CD4-positive, alpha-beta memory T cell (primary cell): ENCODE measurements at regions not wholly inside any gene's neighbourhood (a gene's known extent, or its start where the extent isn't known, plus 50 kb on each side); places are given as distances from the start of the nearest gene placed in this dataset.
"Not testable (repeated sequence)": the region's sequence is repeated elsewhere in the genome, so short reads cannot be mapped to it uniquely, and the experiment has no call there.

Experiments
- CTCF ChIA-PET: fragments of 350-600 bp; sonication (Branson Sonifier 250); formaldehyde crosslinking; loops from one replicate; lab custom pipeline; 2021; ENCODE audit warnings: inconsistent platforms; ENCODE audit not compliant: partially characterized antibody; lab: Charles Lee
- POLR2A ChIA-PET: fragments of 350-600 bp; sonication (Branson Sonifier 250); formaldehyde crosslinking; loops from one replicate; lab custom pipeline; 2021; ENCODE audit not compliant: partially characterized antibody; lab: Charles Lee
- DNase-seq, 5 donors: peaks; one replicate each; pipeline versions ENCODE4 v3.0.0 to v3.0.0-alpha.2; 2020 to 2022; ENCODE audit warnings: mixed read lengths in 1 of 5
- H3K27ac ChIP-seq: one replicate; pipeline ENCODE4 v1.7.0; 2013; ENCODE audit warnings: low read depth, low read length
- H3K27me3 ChIP-seq: 2 replicates; pipeline ENCODE4 v1.7.0; 2013; ENCODE audit warnings: mild to moderate bottlenecking, low read length, moderate library complexity; ENCODE audit not compliant: insufficient read depth
- H3K36me3 ChIP-seq: 2 replicates; pipeline ENCODE4 v1.7.0; 2013; ENCODE audit warnings: mild to moderate bottlenecking, low read length, moderate library complexity; ENCODE audit not compliant: insufficient read depth
- H3K4me1 ChIP-seq: 2 replicates; pipeline ENCODE4 v1.7.0; 2013; ENCODE audit warnings: mild to moderate bottlenecking, low read length, moderate library complexity; ENCODE audit not compliant: insufficient read depth
- H3K4me3 ChIP-seq, 2 donors: one replicate each; pipeline ENCODE4 v1.7.0; 2013; ENCODE audit warnings: low read length in 2 of 2, mild to moderate bottlenecking in 1 of 2
- H3K9me3 ChIP-seq, 2 donors: one replicate each; pipeline ENCODE4 v1.7.0; 2013; ENCODE audit warnings: low read length in 2 of 2, control low read depth in 1 of 2; ENCODE audit not compliant: control insufficient read depth in 1 of 2
- H3K27ac Mint-ChIP-seq, 7 donors: one replicate each; pipeline ENCODE4 v1.8.0; 2020 to 2021; ENCODE audit warnings: mixed read lengths in 7 of 7, mild to moderate bottlenecking in 6 of 7, inconsistent platforms in 3 of 7, moderate library complexity in 3 of 7
- H3K27me3 Mint-ChIP-seq, 2 donors: one replicate each; pipeline ENCODE4 v1.8.0; 2020 to 2021; ENCODE audit warnings: mixed read lengths in 2 of 2
- H3K36me3 Mint-ChIP-seq, 2 donors: one replicate each; pipeline ENCODE4 v1.8.0; 2020 to 2021; ENCODE audit warnings: mixed read lengths in 2 of 2, inconsistent platforms in 1 of 2, mild to moderate bottlenecking in 1 of 2
- H3K4me1 Mint-ChIP-seq, 4 donors: one replicate each; pipeline ENCODE4 v1.8.0; 2020 to 2021; ENCODE audit warnings: mixed read lengths in 4 of 4, mild to moderate bottlenecking in 1 of 4
- H3K4me3 Mint-ChIP-seq, 8 donors: one replicate each; pipeline ENCODE4 v1.8.0; 2020 to 2021; ENCODE audit warnings: mixed read lengths in 8 of 8, mild to moderate bottlenecking in 7 of 8, moderate library complexity in 6 of 8, inconsistent platforms in 3 of 8
- H3K9me3 Mint-ChIP-seq, 8 donors: one replicate each; pipeline ENCODE4 v1.8.0; 2020 to 2021; ENCODE audit warnings: mixed read lengths in 8 of 8, mild to moderate bottlenecking in 5 of 8, inconsistent platforms in 3 of 8, moderate library complexity in 1 of 8
- intact Hi-C: fragments of 100-400 bp; cut with micrococcal nuclease; formaldehyde crosslinking; loops from one replicate; pipeline ENCODE4 v1.15.1; 2023

DNA sequence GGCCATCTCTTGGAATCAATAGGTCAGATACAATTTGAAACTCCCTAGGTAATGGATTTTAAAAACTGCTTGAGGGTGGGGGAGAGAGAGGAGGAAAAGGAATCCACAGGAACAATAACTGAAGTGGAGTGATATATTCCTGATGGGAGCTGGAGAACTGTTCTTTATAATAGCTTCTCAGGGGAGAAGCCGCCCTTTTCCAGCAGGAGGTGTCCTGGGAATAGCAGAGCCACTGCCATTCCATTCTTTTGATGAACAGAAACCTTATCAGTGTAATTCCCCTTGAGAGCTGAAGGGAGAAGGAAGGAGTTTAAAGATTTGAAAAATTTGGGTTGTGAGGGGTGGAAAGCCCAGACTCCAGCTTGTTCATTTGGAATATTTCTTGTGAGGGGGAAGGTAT lies 504.9 kb upstream of the DPH6 start:
- no peaks in the 10 kb centered on the region for H3K9me3 ChIP-seq
- intact Hi-C loops = no loop called here
- H3K4me3 ChIP-seq = no peak overlapping the region
- no peak overlapping the region for H3K27ac ChIP-seq
- no peaks in the 10 kb centered on the region for H3K4me1 ChIP-seq
- CTCF ChIA-PET = no interaction called here
- H3K27me3 Mint-ChIP-seq = no peaks in the 10 kb centered on the region
- H3K27ac Mint-ChIP-seq = no peak overlapping the region
- no peaks in the 10 kb centered on the region for H3K36me3 Mint-ChIP-seq
- no peak for DNase-seq
- no peaks in the 10 kb centered on the region for H3K36me3 ChIP-seq
- peaks cover 0 to 7% (median 3%) of the 10 kb centered on the region in 8 donors for H3K9me3 Mint-ChIP-seq
- no peaks in the 10 kb centered on the region for H3K4me1 Mint-ChIP-seq
- no peaks in the 10 kb centered on the region for H3K27me3 ChIP-seq
- POLR2A ChIA-PET = no interaction called here
- no peak overlapping the region for H3K4me3 Mint-ChIP-seq

GRCh38 chr15:36052641-36053040 lies 506.7 kb upstream of the DPH6 start:
- H3K36me3 Mint-ChIP-seq, CTCF ChIA-PET, H3K4me1 ChIP-seq, H3K27ac ChIP-seq, H3K9me3 Mint-ChIP-seq, H3K4me3 ChIP-seq, H3K4me1 Mint-ChIP-seq, H3K27ac Mint-ChIP-seq, DNase-seq, H3K27me3 Mint-ChIP-seq, H3K4me3 Mint-ChIP-seq, H3K36me3 ChIP-seq, POLR2A ChIA-PET, H3K27me3 ChIP-seq, intact Hi-C loops, H3K9me3 ChIP-seq: not testable (repeated sequence)

- Mint-ChIP-seq H3K27ac (no peak overlapping the region), H3K9me3 (peaks cover 0 to 8% (median 3%) of the 10 kb centered on the region in 8 donors), H3K36me3 (no peaks in the 10 kb centered on the region), H3K4me1 (no peaks in the 10 kb centered on the region), H3K4me3 (no peak overlapping the region), H3K27me3 (no peaks in the 10 kb centered on the region)
- CTCF ChIA-PET = no interaction called here
- Histone ChIP-seq H3K9me3 (no peaks in the 10 kb centered on the region), H3K27ac (no peak overlapping the region), H3K4me3 (no peak overlapping the region), H3K4me1 (no peaks in the 10 kb centered on the region), H3K27me3 (no peaks in the 10 kb centered on the region), H3K36me3 (no peaks in the 10 kb centered on the region)
- POLR2A ChIA-PET = no interaction called here
- DNase-seq = no peak
- intact Hi-C loops = no loop called here
Measured at GRCh38 chr15:36053746-36054145, 507.8 kb upstream of the DPH6 start.

DNA sequence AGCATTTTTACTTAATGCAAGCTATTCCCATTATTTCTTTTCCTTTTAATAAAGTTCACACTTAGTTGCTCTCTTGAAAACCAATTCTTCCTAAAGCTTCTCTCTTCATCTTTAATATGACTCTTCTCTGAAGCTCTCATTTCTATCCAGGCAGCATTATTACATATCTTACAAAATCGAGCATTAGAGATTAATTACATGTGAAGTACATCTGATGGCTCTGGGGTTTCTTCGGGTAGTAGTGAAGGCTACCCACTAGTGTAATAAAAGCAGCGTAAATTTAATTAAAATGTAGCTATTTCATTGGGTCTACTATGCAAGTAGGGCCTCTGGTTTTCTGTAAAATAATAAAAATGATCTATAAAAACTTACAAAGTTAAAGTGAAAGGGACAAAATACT lies 513.6 kb upstream of the DPH6 start:
- H3K9me3 Mint-ChIP-seq = peaks cover 0 to 4% (median 0%) of the 10 kb centered on the region in 8 donors
- no peak overlapping the region for H3K4me3 Mint-ChIP-seq
- H3K27ac Mint-ChIP-seq = no peak overlapping the region
- H3K27me3 Mint-ChIP-seq = no peaks in the 10 kb centered on the region
- intact Hi-C loops = no loop called here
- Histone ChIP-seq H3K4me1 (no peaks in the 10 kb centered on the region), H3K4me3 (no peak overlapping the region), H3K27ac (no peak overlapping the region), H3K36me3 (no peaks in the 10 kb centered on the region), H3K9me3 (no peaks in the 10 kb centered on the region), H3K27me3 (no peaks in the 10 kb centered on the region)
- no peak for DNase-seq
- CTCF ChIA-PET = no interaction called here
- POLR2A ChIA-PET = no interaction called here
- H3K36me3 Mint-ChIP-seq = no peaks in the 10 kb centered on the region
- no peaks in the 10 kb centered on the region for H3K4me1 Mint-ChIP-seq

GRCh38 chr15:36062357-36062756 lies 516.4 kb upstream of the DPH6 start:
- no peak for DNase-seq
- Histone ChIP-seq H3K9me3 (no peaks in the 10 kb centered on the region), H3K36me3 (no peaks in the 10 kb centered on the region), H3K4me3 (no peak overlapping the region), H3K27me3 (no peaks in the 10 kb centered on the region), H3K4me1 (no peaks in the 10 kb centered on the region), H3K27ac (no peak overlapping the region)
- Mint-ChIP-seq H3K27me3 (no peaks in the 10 kb centered on the region), H3K4me3 (no peak overlapping the region), H3K27ac (no peak overlapping the region), H3K4me1 (no peaks in the 10 kb centered on the region), H3K9me3 (peaks cover 0 to 4% (median 0%) of the 10 kb centered on the region in 8 donors), H3K36me3 (no peaks in the 10 kb centered on the region)
- intact Hi-C loops = no loop called here
- POLR2A ChIA-PET = no interaction called here
- CTCF ChIA-PET = no interaction called here

- H3K4me3 Mint-ChIP-seq = no peak overlapping the region
- no peaks in the 10 kb centered on the region for H3K36me3 ChIP-seq
- no peaks in the 10 kb centered on the region for H3K36me3 Mint-ChIP-seq
- no peak overlapping the region for H3K27ac Mint-ChIP-seq
- H3K27ac ChIP-seq = no peak overlapping the region
- no peaks in the 10 kb centered on the region for H3K27me3 Mint-ChIP-seq
- ChIA-PET CTCF (no interaction called here), POLR2A (no interaction called here)
- no peaks in the 10 kb centered on the region for H3K27me3 ChIP-seq
- H3K9me3 ChIP-seq = no peaks in the 10 kb centered on the region
- H3K4me3 ChIP-seq = no peak overlapping the region
- DNase-seq = no peak
- intact Hi-C loops = no loop called here
- H3K4me1 ChIP-seq = no peaks in the 10 kb centered on the region
- H3K4me1 Mint-ChIP-seq = no peaks in the 10 kb centered on the region
- peaks cover 0 to 2% (median 0%) of the 10 kb centered on the region in 8 donors for H3K9me3 Mint-ChIP-seq
Measured at GRCh38 chr15:36066757-36067156, 512.7 kb upstream of the CDIN1 start.

DNA sequence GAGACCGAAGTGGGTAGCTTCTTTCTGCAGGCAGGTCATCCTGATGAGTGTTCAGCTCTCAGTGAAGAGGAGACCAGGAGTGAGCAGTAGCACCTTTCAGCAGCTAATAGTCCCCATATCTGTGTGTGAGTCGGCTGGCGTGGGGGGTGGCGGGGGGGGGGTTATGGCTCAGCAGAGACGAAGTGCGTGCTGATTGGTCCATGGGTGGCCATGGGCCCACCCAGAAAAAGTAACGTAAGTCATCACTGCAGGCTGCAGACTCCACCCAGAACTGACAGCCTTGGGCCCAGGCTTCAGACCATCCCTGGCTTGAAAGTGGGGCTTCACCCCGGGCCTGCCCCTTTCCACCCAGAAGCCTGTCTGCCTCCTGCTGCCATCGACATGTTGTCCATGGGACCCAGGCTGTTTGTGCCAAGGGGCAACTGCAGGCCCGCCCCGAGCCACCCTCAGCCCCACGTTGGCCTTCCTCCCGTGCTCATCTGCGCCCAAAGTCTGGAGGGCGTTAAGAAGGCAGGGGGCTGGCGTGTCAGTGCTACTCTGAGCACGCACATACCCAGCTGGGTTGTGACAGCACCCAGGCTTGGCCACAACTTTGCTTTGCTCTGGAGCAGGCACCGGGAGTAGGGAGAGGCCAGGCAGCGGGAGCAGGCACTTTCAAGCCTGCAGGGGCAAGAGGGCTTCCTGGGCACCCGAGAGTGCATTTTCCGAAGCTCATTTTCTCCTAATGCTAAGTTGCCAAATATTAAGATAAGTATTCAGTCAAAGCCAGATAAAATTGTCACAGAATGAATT lies 511.7 kb upstream of the CDIN1 start:
- Histone ChIP-seq H3K4me1 (no peaks in the 10 kb centered on the region), H3K27me3 (no peaks in the 10 kb centered on the region), H3K4me3 (no peak overlapping the region), H3K27ac (no peak overlapping the region), H3K36me3 (no peaks in the 10 kb centered on the region), H3K9me3 (no peaks in the 10 kb centered on the region)
- DNase-seq = no peak
- ChIA-PET CTCF (no interaction called here), POLR2A (no interaction called here)
- no peak overlapping the region for H3K4me3 Mint-ChIP-seq
- no peaks in the 10 kb centered on the region for H3K4me1 Mint-ChIP-seq
- H3K9me3 Mint-ChIP-seq = peaks cover 0 to 2% (median 0%) of the 10 kb centered on the region in 8 donors
- intact Hi-C loops = no loop called here
- no peaks in the 10 kb centered on the region for H3K36me3 Mint-ChIP-seq
- H3K27ac Mint-ChIP-seq = no peak overlapping the region
- no peaks in the 10 kb centered on the region for H3K27me3 Mint-ChIP-seq
